ENCODE measurements at regions not wholly inside any gene's neighbourhood (a gene's known extent, or its start where the extent isn't known, plus 50 kb on each side); places are given as distances from the start of the nearest gene placed in this dataset.

GRCh38 chr2:52676056-52676455, 1091.5 kb upstream of the CHAC2 start:
- H3K4me3 ChIP-seq (ENCODE audit: insufficient read depth, low read depth, low read length, poor library complexity, severe bottlenecking): no peak overlapping the region
- DNase-seq: no peak
- no peaks in the 10 kb centered on the region for H3K4me1 ChIP-seq (ENCODE audit: control insufficient read depth, insufficient read depth, low read length, poor library complexity, severe bottlenecking)
- no peaks in the 10 kb centered on the region for H3K36me3 ChIP-seq (ENCODE audit: control insufficient read depth, insufficient read depth, low read length)
- H3K27ac ChIP-seq (ENCODE audit: insufficient read depth, low read length, poor library complexity, severe bottlenecking): no peak overlapping the region
- H3K27me3 ChIP-seq (replicated peaks; ENCODE audit: control insufficient read depth, insufficient read depth, low read length, poor library complexity, severe bottlenecking): no peaks in the 10 kb centered on the region
- H3K9me3 ChIP-seq (ENCODE audit: control insufficient read depth, low read length): peaks cover 2% of the 10 kb centered on the region

- no peaks in the 10 kb centered on the region for H3K9me3 ChIP-seq (ENCODE audit: control insufficient read depth, low read length)
- H3K27me3 ChIP-seq (replicated peaks; ENCODE audit: control insufficient read depth, insufficient read depth, low read length, poor library complexity, severe bottlenecking): no peaks in the 10 kb centered on the region
- no peaks in the 10 kb centered on the region for H3K36me3 ChIP-seq (ENCODE audit: control insufficient read depth, insufficient read depth, low read length)
- H3K4me3 ChIP-seq (ENCODE audit: insufficient read depth, low read depth, low read length, poor library complexity, severe bottlenecking): no peak overlapping the region
- no peaks in the 10 kb centered on the region for H3K4me1 ChIP-seq (ENCODE audit: control insufficient read depth, insufficient read depth, low read length, poor library complexity, severe bottlenecking)
- no peak overlapping the region for H3K27ac ChIP-seq (ENCODE audit: insufficient read depth, low read length, poor library complexity, severe bottlenecking)
- DNase-seq: no peak
These were observed 1098.9 kb upstream of the CHAC2 start for GRCh38 chr2:52668724-52669123.

DNA sequence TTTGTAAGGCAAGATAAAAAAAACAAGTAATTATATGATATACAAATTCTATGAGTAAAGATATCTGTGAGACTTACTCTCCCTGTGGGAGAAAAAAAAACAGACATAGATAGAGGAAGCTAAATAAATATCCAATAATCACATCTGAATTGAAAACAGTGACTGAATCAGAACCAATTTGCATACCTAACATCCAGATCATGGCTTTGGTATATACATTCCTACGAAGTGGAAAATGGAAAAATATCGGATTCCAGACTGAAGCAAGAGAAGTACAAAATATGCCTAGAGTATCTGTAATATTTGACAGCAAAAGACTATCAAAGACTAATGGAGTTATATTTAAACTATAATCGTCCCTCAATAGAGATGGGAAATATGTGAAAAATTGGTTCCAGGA, 1108.1 kb upstream of the CHAC2 start:
- Histone ChIP-seq H3K9me3 (ENCODE audit: control insufficient read depth, low read length) (no peaks in the 10 kb centered on the region), H3K27ac (ENCODE audit: insufficient read depth, low read length, poor library complexity, severe bottlenecking) (no peak overlapping the region), H3K4me1 (ENCODE audit: control insufficient read depth, insufficient read depth, low read length, poor library complexity, severe bottlenecking) (no peaks in the 10 kb centered on the region), H3K4me3 (ENCODE audit: insufficient read depth, low read depth, low read length, poor library complexity, severe bottlenecking) (no peak overlapping the region), H3K27me3 (replicated peaks; ENCODE audit: control insufficient read depth, insufficient read depth, low read length, poor library complexity, severe bottlenecking) (no peaks in the 10 kb centered on the region), H3K36me3 (ENCODE audit: control insufficient read depth, insufficient read depth, low read length) (no peaks in the 10 kb centered on the region)
- no peak for DNase-seq

DNA sequence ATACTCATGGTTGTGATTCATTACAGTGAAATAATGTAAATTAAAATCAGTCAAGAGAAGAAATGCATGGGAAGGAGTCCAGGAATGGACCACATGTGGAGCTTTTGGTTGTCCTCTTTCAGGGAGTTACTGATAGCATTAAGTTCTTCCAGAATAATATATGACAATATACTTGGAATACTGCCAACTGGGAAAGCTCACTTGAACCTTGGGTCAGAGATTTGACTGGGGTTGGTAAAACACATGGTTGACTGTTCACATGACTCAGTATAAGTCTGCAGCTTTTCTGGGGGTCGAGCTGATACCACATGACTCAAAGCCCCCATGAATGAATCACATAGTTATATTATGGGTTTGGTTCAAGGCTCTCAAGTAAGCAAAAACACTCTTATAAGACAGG, 1109.0 kb upstream of the CHAC2 start:
- H3K36me3 ChIP-seq (ENCODE audit: control insufficient read depth, insufficient read depth, low read length): no peaks in the 10 kb centered on the region
- H3K4me1 ChIP-seq (ENCODE audit: control insufficient read depth, insufficient read depth, low read length, poor library complexity, severe bottlenecking): no peaks in the 10 kb centered on the region
- H3K27me3 ChIP-seq (replicated peaks; ENCODE audit: control insufficient read depth, insufficient read depth, low read length, poor library complexity, severe bottlenecking): no peaks in the 10 kb centered on the region
- H3K4me3 ChIP-seq (ENCODE audit: insufficient read depth, low read depth, low read length, poor library complexity, severe bottlenecking): no peak overlapping the region
- H3K27ac ChIP-seq (ENCODE audit: insufficient read depth, low read length, poor library complexity, severe bottlenecking): no peak overlapping the region
- no peak for DNase-seq
- no peaks in the 10 kb centered on the region for H3K9me3 ChIP-seq (ENCODE audit: control insufficient read depth, low read length)

GRCh38 chr2:52639692-52640091, 1127.9 kb upstream of the CHAC2 start:
- DNase-seq: no peak
- H3K4me3 ChIP-seq (ENCODE audit: insufficient read depth, low read depth, low read length, poor library complexity, severe bottlenecking): no peak overlapping the region
- H3K27ac ChIP-seq (ENCODE audit: insufficient read depth, low read length, poor library complexity, severe bottlenecking): no peak overlapping the region
- H3K36me3 ChIP-seq (ENCODE audit: control insufficient read depth, insufficient read depth, low read length): no peaks in the 10 kb centered on the region
- H3K4me1 ChIP-seq (ENCODE audit: control insufficient read depth, insufficient read depth, low read length, poor library complexity, severe bottlenecking): no peaks in the 10 kb centered on the region
- H3K27me3 ChIP-seq (replicated peaks; ENCODE audit: control insufficient read depth, insufficient read depth, low read length, poor library complexity, severe bottlenecking): no peaks in the 10 kb centered on the region
- no peaks in the 10 kb centered on the region for H3K9me3 ChIP-seq (ENCODE audit: control insufficient read depth, low read length)

GRCh38 chr2:52632543-52632942, 1135.1 kb upstream of the CHAC2 start:
- no peaks in the 10 kb centered on the region for H3K9me3 ChIP-seq (ENCODE audit: control insufficient read depth, low read length)
- H3K27me3 ChIP-seq (replicated peaks; ENCODE audit: control insufficient read depth, insufficient read depth, low read length, poor library complexity, severe bottlenecking): no peaks in the 10 kb centered on the region
- H3K27ac ChIP-seq (ENCODE audit: insufficient read depth, low read length, poor library complexity, severe bottlenecking): no peak overlapping the region
- no peak overlapping the region for H3K4me3 ChIP-seq (ENCODE audit: insufficient read depth, low read depth, low read length, poor library complexity, severe bottlenecking)
- no peak for DNase-seq
- H3K36me3 ChIP-seq (ENCODE audit: control insufficient read depth, insufficient read depth, low read length): no peaks in the 10 kb centered on the region
- H3K4me1 ChIP-seq (ENCODE audit: control insufficient read depth, insufficient read depth, low read length, poor library complexity, severe bottlenecking): no peaks in the 10 kb centered on the region

GRCh38 chr2:52629944-52630343, 1137.7 kb upstream of the CHAC2 start:
- Histone ChIP-seq H3K9me3 (ENCODE audit: control insufficient read depth, low read length) (no peaks in the 10 kb centered on the region), H3K36me3 (ENCODE audit: control insufficient read depth, insufficient read depth, low read length) (no peaks in the 10 kb centered on the region), H3K27me3 (replicated peaks; ENCODE audit: control insufficient read depth, insufficient read depth, low read length, poor library complexity, severe bottlenecking) (no peaks in the 10 kb centered on the region), H3K27ac (ENCODE audit: insufficient read depth, low read length, poor library complexity, severe bottlenecking) (no peak overlapping the region), H3K4me3 (ENCODE audit: insufficient read depth, low read depth, low read length, poor library complexity, severe bottlenecking) (no peak overlapping the region), H3K4me1 (ENCODE audit: control insufficient read depth, insufficient read depth, low read length, poor library complexity, severe bottlenecking) (no peaks in the 10 kb centered on the region)
- DNase-seq: no peak

DNA sequence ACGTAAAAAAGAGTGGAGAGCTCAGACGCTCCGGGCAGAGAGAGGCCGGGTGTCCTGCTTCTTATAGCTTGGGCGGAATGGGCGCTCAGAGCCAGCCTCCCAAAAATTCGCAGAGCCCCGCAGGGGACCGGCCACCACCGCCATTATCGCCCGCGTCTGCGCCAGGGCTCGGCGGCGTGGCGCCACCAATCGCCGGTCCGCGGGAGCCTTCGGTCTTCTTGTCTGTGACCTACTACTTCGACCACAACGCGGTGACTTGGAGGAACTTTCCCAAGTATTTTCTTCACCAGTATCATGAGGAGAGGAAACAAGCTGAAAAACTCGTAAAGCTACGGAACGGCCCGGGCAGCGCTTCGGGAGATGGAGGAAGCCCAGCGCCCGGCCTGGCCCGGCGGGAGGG, 1138.1 kb upstream of the CHAC2 start:
- H3K27me3 ChIP-seq (replicated peaks; ENCODE audit: control insufficient read depth, insufficient read depth, low read length, poor library complexity, severe bottlenecking): no peaks in the 10 kb centered on the region
- no peak overlapping the region for H3K27ac ChIP-seq (ENCODE audit: insufficient read depth, low read length, poor library complexity, severe bottlenecking)
- H3K36me3 ChIP-seq (ENCODE audit: control insufficient read depth, insufficient read depth, low read length): no peaks in the 10 kb centered on the region
- no peak overlapping the region for H3K4me3 ChIP-seq (ENCODE audit: insufficient read depth, low read depth, low read length, poor library complexity, severe bottlenecking)
- no peaks in the 10 kb centered on the region for H3K9me3 ChIP-seq (ENCODE audit: control insufficient read depth, low read length)
- no peaks in the 10 kb centered on the region for H3K4me1 ChIP-seq (ENCODE audit: control insufficient read depth, insufficient read depth, low read length, poor library complexity, severe bottlenecking)
- no peak for DNase-seq

DNA sequence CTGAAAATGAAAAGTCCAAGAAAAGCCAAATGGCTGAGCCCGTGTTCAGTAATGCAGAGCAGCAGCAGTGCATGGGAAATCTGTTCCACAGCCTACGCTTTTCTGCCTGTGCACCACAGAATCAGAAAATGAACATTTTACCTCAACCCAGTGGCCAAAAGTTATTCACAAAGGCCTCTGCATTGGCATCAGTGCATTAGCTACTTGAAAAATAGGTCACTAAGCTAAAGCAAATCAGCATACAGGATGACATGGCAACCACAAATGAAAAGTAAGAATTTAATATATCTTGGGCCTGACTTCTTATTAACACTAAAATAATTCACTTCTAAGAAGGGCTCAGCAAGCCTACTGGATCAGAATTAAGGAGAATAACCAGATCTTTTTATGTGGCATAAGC, 1145.3 kb upstream of the CHAC2 start:
- Histone ChIP-seq H3K4me1 (ENCODE audit: control insufficient read depth, insufficient read depth, low read length, poor library complexity, severe bottlenecking) (no peaks in the 10 kb centered on the region), H3K27me3 (replicated peaks; ENCODE audit: control insufficient read depth, insufficient read depth, low read length, poor library complexity, severe bottlenecking) (no peaks in the 10 kb centered on the region), H3K9me3 (ENCODE audit: control insufficient read depth, low read length) (no peaks in the 10 kb centered on the region), H3K4me3 (ENCODE audit: insufficient read depth, low read depth, low read length, poor library complexity, severe bottlenecking) (no peak overlapping the region), H3K27ac (ENCODE audit: insufficient read depth, low read length, poor library complexity, severe bottlenecking) (no peak overlapping the region), H3K36me3 (ENCODE audit: control insufficient read depth, insufficient read depth, low read length) (no peaks in the 10 kb centered on the region)
- no peak for DNase-seq

DNA sequence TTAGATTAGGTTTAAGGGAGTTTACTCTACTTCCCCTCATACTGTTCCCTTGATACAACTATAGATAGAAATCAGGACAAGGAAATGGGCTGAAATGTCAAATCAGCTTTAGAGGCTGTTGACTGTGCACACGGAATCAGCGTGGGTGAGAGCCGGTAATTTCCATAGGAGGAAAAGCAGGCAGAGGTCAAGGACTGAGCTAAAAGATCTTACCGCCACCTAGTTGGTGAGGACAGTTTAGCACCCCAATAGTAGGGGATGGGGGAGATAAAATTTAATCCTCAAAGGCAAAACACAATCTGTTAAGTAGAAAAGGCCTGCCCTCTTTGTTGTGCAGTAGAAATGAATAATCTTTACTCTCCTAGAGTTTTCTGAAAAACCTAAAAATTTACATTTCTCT, 1154.5 kb upstream of the CHAC2 start:
- Histone ChIP-seq H3K27ac (ENCODE audit: insufficient read depth, low read length, poor library complexity, severe bottlenecking) (no peak overlapping the region), H3K4me3 (ENCODE audit: insufficient read depth, low read depth, low read length, poor library complexity, severe bottlenecking) (no peak overlapping the region), H3K4me1 (ENCODE audit: control insufficient read depth, insufficient read depth, low read length, poor library complexity, severe bottlenecking) (no peaks in the 10 kb centered on the region), H3K27me3 (replicated peaks; ENCODE audit: control insufficient read depth, insufficient read depth, low read length, poor library complexity, severe bottlenecking) (no peaks in the 10 kb centered on the region), H3K36me3 (ENCODE audit: control insufficient read depth, insufficient read depth, low read length) (no peaks in the 10 kb centered on the region), H3K9me3 (ENCODE audit: control insufficient read depth, low read length) (no peaks in the 10 kb centered on the region)
- DNase-seq: no peak

GRCh38 chr2:52611759-52612158, 1155.8 kb upstream of the CHAC2 start:
- Histone ChIP-seq H3K36me3 (ENCODE audit: control insufficient read depth, insufficient read depth, low read length) (no peaks in the 10 kb centered on the region), H3K4me1 (ENCODE audit: control insufficient read depth, insufficient read depth, low read length, poor library complexity, severe bottlenecking) (no peaks in the 10 kb centered on the region), H3K4me3 (ENCODE audit: insufficient read depth, low read depth, low read length, poor library complexity, severe bottlenecking) (no peak overlapping the region), H3K27me3 (replicated peaks; ENCODE audit: control insufficient read depth, insufficient read depth, low read length, poor library complexity, severe bottlenecking) (no peaks in the 10 kb centered on the region), H3K27ac (ENCODE audit: insufficient read depth, low read length, poor library complexity, severe bottlenecking) (no peak overlapping the region), H3K9me3 (ENCODE audit: control insufficient read depth, low read length) (no peaks in the 10 kb centered on the region)
- no peak for DNase-seq

All from effector memory CD4-positive, alpha-beta T cell (primary cell).